CD4-positive, alpha-beta T cell treated with Interleukin-10 for 1 hour (primary cell): ENCODE measurements at regions not wholly inside any gene's neighbourhood (a gene's known extent, or its start where the extent isn't known, plus 50 kb on each side); places are given as distances from the start of the nearest gene placed in this dataset.

Source experiments
- DNase-seq: peaks from one replicate; pipeline ENCODE4 v3.0.0-alpha.2; 2020

GRCh38 chr10:78750418-78750817 is 318.3 kb upstream of the ZMIZ1 start:
- DNase-seq = no peak

GRCh38 chr10:78751716-78752115 is 317.1 kb upstream of the ZMIZ1 start:
- no peak for DNase-seq

GRCh38 chr10:78752221-78752620 is 316.5 kb upstream of the ZMIZ1 start:
- no peak for DNase-seq

GRCh38 chr10:78752708-78753107 is 316.1 kb upstream of the ZMIZ1 start:
- no peak for DNase-seq

- no peak for DNase-seq
These were observed 314.3 kb upstream of the ZMIZ1 start for GRCh38 chr10:78754269-78755062.

- no peak for DNase-seq
These were observed 313.6 kb upstream of the ZMIZ1 start for GRCh38 chr10:78755063-78755701.

- DNase-seq = no peak
These were observed 312.8 kb upstream of the ZMIZ1 start for GRCh38 chr10:78755877-78756455.

- peak; percentile 15 for DNase-seq
These were observed 312.0 kb upstream of the ZMIZ1 start for GRCh38 chr10:78756604-78757343.

GRCh38 chr10:78757344-78757925 is 311.3 kb upstream of the ZMIZ1 start:
- no peak for DNase-seq

- DNase-seq = no peak
These were observed 310.6 kb upstream of the ZMIZ1 start for GRCh38 chr10:78758176-78758575.

- DNase-seq = no peak
These were observed 309.2 kb upstream of the ZMIZ1 start for GRCh38 chr10:78759456-78760120.

- no peak for DNase-seq
These were observed 308.1 kb upstream of the ZMIZ1 start for GRCh38 chr10:78760463-78761310.

GRCh38 chr10:78761311-78761781 is 307.4 kb upstream of the ZMIZ1 start:
- no peak for DNase-seq

- no peak for DNase-seq
These were observed 306.6 kb upstream of the ZMIZ1 start for GRCh38 chr10:78762086-78762630.

GRCh38 chr10:78763234-78763633 is 305.5 kb upstream of the ZMIZ1 start:
- no peak for DNase-seq

- DNase-seq = no peak
These were observed 304.9 kb upstream of the ZMIZ1 start for GRCh38 chr10:78763651-78764395.

- DNase-seq = no peak
These were observed 304.3 kb upstream of the ZMIZ1 start for GRCh38 chr10:78764436-78764835.

- DNase-seq = no peak
These were observed 303.8 kb upstream of the ZMIZ1 start for GRCh38 chr10:78764846-78765430.

GRCh38 chr10:78765726-78766335 is 302.9 kb upstream of the ZMIZ1 start:
- no peak for DNase-seq
